Common myeloid progenitor, CD34-positive (primary cell): ENCODE measurements at regions not wholly inside any gene's neighbourhood (a gene's known extent, or its start where the extent isn't known, plus 50 kb on each side); places are given as distances from the start of the nearest gene placed in this dataset.

ENCODE experiments used
- CTCF ChIA-PET: fragments of 350-600 bp; sonication (Branson Sonifier 250); formaldehyde crosslinking; loops from one replicate; lab custom pipeline; 2021; ENCODE audit warnings: antibody characterized with exemption; lab: Charles Lee
- POLR2A ChIA-PET: fragments of 350-600 bp; sonication (Branson Sonifier 250); formaldehyde crosslinking; loops from one replicate; lab custom pipeline; 2021; ENCODE audit warnings: antibody characterized with exemption; lab: Charles Lee
- DNase-seq, 3 donors: peaks; one replicate each; pipeline versions ENCODE4 v3.0.0 to v3.0.0-alpha.2; 2013
- H3K27ac ChIP-seq, 2 experiments: 1 replicate in 1 of 2; 2 replicates in 1 of 2; pipeline ENCODE4 v1.7.0; 2013; ENCODE audit warnings: inconsistent platforms in 2 of 2, low read length in 2 of 2, mild to moderate bottlenecking in 2 of 2, low read depth in 1 of 2, moderate library complexity in 1 of 2; ENCODE audit not compliant: severe bottlenecking in 2 of 2, insufficient read depth in 1 of 2, poor library complexity in 1 of 2
- H3K27me3 ChIP-seq, 5 experiments: replicated peaks in 2 of 5; 1 replicate in 3 of 5; 2 replicates in 2 of 5; pipeline versions ENCODE4 v1.6.1 to v1.7.0; 2013; ENCODE audit warnings: low read length in 4 of 5, mild to moderate bottlenecking in 2 of 5, moderate library complexity in 2 of 5, inconsistent platforms in 1 of 5; ENCODE audit not compliant: insufficient read depth in 5 of 5, control insufficient read depth in 4 of 5
- H3K36me3 ChIP-seq, 4 experiments: 1 replicate in 2 of 4; 2 replicates in 2 of 4; pipeline versions ENCODE4 v1.6.1 to v1.7.0; 2013; ENCODE audit warnings: low read length in 3 of 4, control low read depth in 1 of 4, mild to moderate bottlenecking in 1 of 4; ENCODE audit not compliant: control insufficient read depth in 4 of 4, insufficient read depth in 4 of 4
- H3K4me1 ChIP-seq, 4 experiments: 1 replicate in 3 of 4; 2 replicates in 1 of 4; pipeline versions ENCODE4 v1.6.1 to v1.7.1; 2013; ENCODE audit warnings: low read length in 3 of 4, mild to moderate bottlenecking in 3 of 4, control low read depth in 1 of 4, inconsistent platforms in 1 of 4, moderate library complexity in 1 of 4; ENCODE audit not compliant: control insufficient read depth in 4 of 4, insufficient read depth in 4 of 4; ENCODE audit errors: control extremely low read depth in 1 of 4
- H3K4me3 ChIP-seq, 7 experiments: 1 replicate in 4 of 7; 2 replicates in 3 of 7; pipeline versions ENCODE4 v1.5.1 to v1.7.0; 2013; ENCODE audit warnings: mild to moderate bottlenecking in 7 of 7, low read length in 6 of 7, moderate library complexity in 6 of 7, inconsistent platforms in 2 of 7, low read depth in 2 of 7, control low read depth in 1 of 7; ENCODE audit not compliant: insufficient read depth in 4 of 7, control insufficient read depth in 1 of 7; ENCODE audit errors: extremely low read depth in 1 of 7
- H3K9me3 ChIP-seq, 5 experiments: 1 replicate in 4 of 5; 2 replicates in 1 of 5; pipeline versions ENCODE4 v1.6.1 to v1.7.1; 2013; ENCODE audit warnings: low read length in 4 of 5, mild to moderate bottlenecking in 2 of 5, inconsistent platforms in 1 of 5, low read depth in 1 of 5, moderate library complexity in 1 of 5; ENCODE audit not compliant: control insufficient read depth in 4 of 5, insufficient read depth in 2 of 5; ENCODE audit errors: control extremely low read depth in 1 of 5
- WGBS: methylation state at CpG from one replicate; pipeline ENCODE4 v1.1.5; 2013; ENCODE audit not compliant: insufficient coverage; 5-methylcytosine and 5-hydroxymethylcytosine counted together

DNA sequence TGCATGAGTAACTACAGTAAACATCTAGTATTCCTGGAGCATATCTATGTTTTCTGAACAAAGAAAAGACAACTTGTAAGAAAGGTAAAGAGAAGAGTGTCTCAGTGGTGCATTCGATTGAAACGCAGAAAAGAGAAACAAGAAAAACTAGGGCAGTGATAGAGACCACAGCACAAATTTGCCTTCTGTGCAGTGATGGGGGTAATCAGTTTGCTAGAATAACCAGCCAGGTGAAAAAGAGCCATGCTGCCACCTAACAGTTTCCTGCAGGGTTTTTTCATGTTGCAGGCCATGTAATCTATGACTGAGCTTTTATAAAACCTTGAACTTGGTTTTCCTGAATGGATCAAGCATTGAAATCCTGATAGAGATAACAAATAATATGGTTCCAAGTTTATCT is 198.4 kb upstream of the MEF2C start:
- POLR2A ChIA-PET, result no interaction called here
- Histone ChIP-seq H3K27ac (no peak overlapping the region), H3K27me3 (no peaks in the 10 kb centered on the region), H3K4me1 (no peaks in the 10 kb centered on the region), H3K4me3 (no peak overlapping the region), H3K36me3 (no peaks in the 10 kb centered on the region), H3K9me3 (no peaks in the 10 kb centered on the region)
- WGBS, result 95% methylated on average over 2 of the region's 2 CpGs
- CTCF ChIA-PET, result no interaction called here
- no peak for DNase-seq

DNA sequence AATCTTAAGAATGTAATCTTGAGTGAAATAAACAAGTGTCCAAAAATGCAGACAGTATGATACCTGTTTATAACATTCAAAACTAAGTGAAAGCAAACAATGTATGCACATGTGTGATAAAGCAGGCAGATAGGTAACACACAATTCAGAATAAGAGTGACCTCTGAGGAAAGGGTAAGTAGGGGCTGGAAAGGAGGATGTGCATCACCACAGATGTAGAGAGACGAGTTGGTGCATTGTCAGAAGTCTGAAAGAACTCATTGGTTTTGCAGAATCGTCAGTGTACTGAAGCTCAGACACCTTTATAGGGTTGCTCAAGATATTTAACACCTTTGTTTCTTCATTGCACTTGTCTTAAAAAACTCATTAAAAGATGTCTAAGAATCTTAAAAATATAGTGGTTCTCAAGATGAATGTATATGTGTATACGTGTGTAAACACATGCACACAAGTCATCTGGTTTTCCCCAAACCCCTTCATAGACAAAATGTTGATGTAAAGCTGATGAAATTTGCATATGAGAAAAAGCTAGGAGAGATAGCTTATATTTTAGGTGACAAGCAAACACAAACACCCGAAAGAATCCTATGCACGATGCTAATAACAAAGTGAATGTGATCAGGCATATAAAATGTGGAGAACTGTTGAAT is 197.6 kb upstream of the MEF2C start:
- no peaks in the 10 kb centered on the region for H3K9me3 ChIP-seq
- ChIA-PET POLR2A (no interaction called here), CTCF (no interaction called here)
- H3K27ac ChIP-seq, result no peak overlapping the region
- H3K27me3 ChIP-seq, result no peaks in the 10 kb centered on the region
- 100% methylated on average over 1 of the region's 5 CpGs for WGBS
- DNase-seq, result no peak
- no peaks in the 10 kb centered on the region for H3K4me1 ChIP-seq
- H3K4me3 ChIP-seq, result no peak overlapping the region
- H3K36me3 ChIP-seq, result no peaks in the 10 kb centered on the region

DNA sequence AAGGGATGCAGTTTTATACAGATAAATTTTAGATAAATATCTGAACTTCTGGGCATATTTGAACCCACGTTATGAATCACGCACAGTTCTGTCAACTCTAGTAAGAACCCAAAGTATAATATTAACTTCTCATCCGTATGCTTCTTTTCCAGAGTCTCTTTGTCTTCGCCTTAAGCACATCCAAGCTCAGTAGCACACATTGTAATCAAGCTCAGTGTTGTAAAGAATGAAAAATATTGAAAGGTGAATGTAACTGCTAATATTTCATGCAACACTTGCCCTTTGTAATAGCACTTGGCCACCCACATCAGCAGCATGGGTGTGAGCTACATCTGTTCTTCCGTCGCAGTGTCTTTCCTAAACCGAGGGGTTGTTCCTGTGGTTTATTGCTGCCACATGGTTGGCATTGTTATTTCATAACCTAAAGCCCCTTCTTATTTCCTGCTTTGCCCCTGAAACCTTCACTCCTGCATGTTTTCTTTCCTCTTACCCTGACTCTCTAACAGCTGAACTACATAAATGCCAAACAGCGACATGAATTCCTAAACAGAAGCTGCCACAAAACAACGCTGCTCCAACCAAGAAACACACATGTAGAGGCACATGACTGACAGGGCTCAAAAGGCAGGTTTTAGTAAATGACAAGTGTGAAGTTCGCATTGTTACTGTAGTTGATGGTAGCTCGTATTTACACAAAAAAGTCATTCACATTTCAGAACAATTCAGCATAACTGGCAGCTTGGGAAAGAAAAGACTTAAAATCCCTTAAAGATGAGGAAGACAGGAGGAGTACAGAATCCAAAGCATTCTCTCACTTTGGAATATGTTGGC is 190.1 kb upstream of the MEF2C start:
- Histone ChIP-seq H3K4me3 (peak overlapping the region in 5 of 7 experiments; percentile 16 to 51 (median 27)), H3K27me3 (no peaks in the 10 kb centered on the region), H3K36me3 (no peaks in the 10 kb centered on the region), H3K4me1 (peaks cover 10 to 19% (median 12%) of the 10 kb centered on the region in 4 experiments), H3K9me3 (no peaks in the 10 kb centered on the region), H3K27ac (no peak overlapping the region)
- DNase-seq, result peak; percentile 11 to 52 (median 48)
- CTCF ChIA-PET, result interaction anchor here (0.5 to 1.8 kb wide), 5 partner anchors 12 to 425 kb away, joined by 3 to 5 read pairs (median 3); no protein-coding TSS in a partner anchor
- POLR2A ChIA-PET, result no interaction called here
- WGBS, result 0% methylated on average over 4 of the region's 11 CpGs

DNA sequence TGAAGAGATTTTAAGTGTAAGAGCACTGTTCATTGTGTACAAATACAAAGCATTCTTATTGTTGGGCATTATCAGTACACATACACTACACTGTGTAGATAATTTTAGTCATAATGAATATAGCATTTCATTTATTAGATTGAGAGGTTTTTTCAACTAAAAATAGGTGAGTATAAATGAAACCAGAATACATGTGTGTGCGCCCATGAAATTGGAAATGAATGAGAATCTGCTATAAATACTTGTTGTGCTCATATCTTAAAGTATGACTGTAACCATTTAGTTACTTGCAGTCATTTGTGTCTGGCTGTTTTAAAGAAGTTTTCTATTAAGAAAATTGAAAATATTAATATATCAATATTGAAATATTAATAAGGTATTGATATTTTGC is 189.0 kb upstream of the MEF2C start:
- Histone ChIP-seq H3K4me1 (peaks cover 10 to 19% (median 12%) of the 10 kb centered on the region in 4 experiments), H3K4me3 (no peak overlapping the region), H3K9me3 (no peaks in the 10 kb centered on the region), H3K27me3 (no peaks in the 10 kb centered on the region), H3K27ac (no peak overlapping the region), H3K36me3 (no peaks in the 10 kb centered on the region)
- CTCF ChIA-PET, result interaction anchor here (1.7 to 1.8 kb wide), 2 partner anchors 11 to 27 kb away, joined by 3 to 5 read pairs; no protein-coding TSS in a partner anchor
- POLR2A ChIA-PET, result no interaction called here
- DNase-seq, result no peak
- no CpG with 5 or more reads among the region's 1 CpG for WGBS

GRCh38 chr5:89071101-89071940 is 188.3 kb upstream of the MEF2C start:
- no peaks in the 10 kb centered on the region for H3K9me3 ChIP-seq
- H3K36me3 ChIP-seq, result no peaks in the 10 kb centered on the region
- H3K27me3 ChIP-seq, result no peaks in the 10 kb centered on the region
- 88% methylated on average over 1 of the region's 4 CpGs for WGBS
- no peak overlapping the region for H3K27ac ChIP-seq
- DNase-seq, result no peak
- no peak overlapping the region for H3K4me3 ChIP-seq
- ChIA-PET POLR2A (no interaction called here), CTCF (interaction anchor here (1.7 kb wide), 1 partner anchor 10 kb away, joined by 3 read pairs; no protein-coding TSS in a partner anchor)
- peaks cover 10 to 19% (median 12%) of the 10 kb centered on the region in 4 experiments for H3K4me1 ChIP-seq

- Histone ChIP-seq H3K9me3 (no peaks in the 10 kb centered on the region), H3K36me3 (no peaks in the 10 kb centered on the region), H3K4me1 (peaks cover 10 to 24% (median 12%) of the 10 kb centered on the region in 4 experiments), H3K4me3 (no peak overlapping the region), H3K27ac (no peak overlapping the region), H3K27me3 (no peaks in the 10 kb centered on the region)
- 94% methylated on average over 2 of the region's 2 CpGs for WGBS
- ChIA-PET POLR2A (no interaction called here), CTCF (no interaction called here)
- DNase-seq, result no peak
Observed at GRCh38 chr5:89069591-89069990, 186.6 kb upstream of the MEF2C start.
